LNCAP (cell line): ENCODE measurements at regions not wholly inside any gene's neighbourhood (a gene's known extent, or its start where the extent isn't known, plus 50 kb on each side); places are given as distances from the start of the nearest gene placed in this dataset.

Experiments used
- CTCF ChIP-seq: fragments of 450-650 bp; IDR thresholded peaks from 2 replicates; pipeline ENCODE4 v1.5.1; 2017; ENCODE audit warnings: mild to moderate bottlenecking

- no peak for TF ChIP-seq CTCF
These were observed 68.7 kb upstream of the EDIL3 start for GRCh38 chr5:84453405-84453804.

GRCh38 chr5:84450617-84451414, 66.1 kb upstream of the EDIL3 start:
- TF ChIP-seq CTCF = peak; percentile 22; the same call in 1 of the 2 replicates

GRCh38 chr5:84445049-84445685, 60.5 kb upstream of the EDIL3 start:
- no peak for TF ChIP-seq CTCF

GRCh38 chr5:84438456-84438855, 53.8 kb upstream of the EDIL3 start:
- TF ChIP-seq CTCF = no peak

GRCh38 chr5:84437673-84438315, 53.1 kb upstream of the EDIL3 start:
- no peak for TF ChIP-seq CTCF

- no peak for TF ChIP-seq CTCF
These were observed 52.2 kb upstream of the EDIL3 start for GRCh38 chr5:84436866-84437265.
